ENCODE measurements at regions not wholly inside any gene's neighbourhood (a gene's known extent, or its start where the extent isn't known, plus 50 kb on each side); places are given as distances from the start of the nearest gene placed in this dataset.

GRCh38 chr1:168453056-168453455, 90.7 kb downstream of the XCL2 start:
- TF ChIP-seq CTCF (IDR thresholded peaks at IDR 0.05), result no peak
- TF ChIP-seq POLR2A (IDR thresholded peaks at IDR 0.05), result no peak
